ENCODE measurements at regions not wholly inside any gene's neighbourhood (a gene's known extent, or its start where the extent isn't known, plus 50 kb on each side); places are given as distances from the start of the nearest gene placed in this dataset.
A peak's percentile ranks its signal among the peaks of the same experiment; 100 is the strongest.

DNA sequence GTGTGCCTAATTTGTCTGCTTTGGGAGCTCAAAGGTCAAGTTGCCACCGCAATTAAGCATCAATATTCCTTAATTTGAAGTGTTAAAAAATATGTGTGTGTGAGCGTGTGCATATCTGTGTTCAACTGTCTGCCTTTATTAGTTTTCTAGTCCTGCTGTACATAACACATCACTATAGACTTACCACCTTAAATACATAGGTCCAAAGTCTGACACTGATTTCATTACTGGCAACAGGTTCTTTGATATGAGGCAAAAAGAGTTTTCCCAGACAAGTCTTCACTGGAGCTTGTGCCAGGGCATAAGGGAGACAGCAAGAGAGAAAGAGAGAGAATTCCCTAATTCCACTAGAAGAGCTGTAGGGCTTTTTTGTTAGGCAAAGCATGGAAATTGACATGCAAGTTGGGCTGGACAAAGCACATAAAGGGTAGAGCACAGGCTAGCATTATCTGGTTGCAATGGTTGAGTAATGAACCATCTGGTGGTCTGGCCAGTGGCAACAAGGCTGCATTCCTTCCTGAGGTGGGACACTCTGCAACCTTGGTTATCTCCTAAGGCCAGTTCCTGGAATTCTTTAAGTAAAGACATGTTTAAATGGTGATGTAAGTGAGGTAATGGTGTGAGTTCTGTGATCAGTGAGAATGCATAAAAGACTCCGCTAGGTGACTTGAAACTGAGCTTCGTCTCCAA, 457.2 kb upstream of the ADAMTS5 start:
- H3K36me3 ChIP-seq (ENCODE audit: low read depth), result no peaks in the 10 kb centered on the region
- peak; percentile 55 for ATAC-seq
- no peaks in the 10 kb centered on the region for H3K4me1 ChIP-seq (ENCODE audit: low read depth)
- no peaks in the 10 kb centered on the region for H3K9me3 ChIP-seq
- intact Hi-C loops (cut with DNase I, micrococcal nuclease), result no loop called here
- TF ChIP-seq, protein P1, sequence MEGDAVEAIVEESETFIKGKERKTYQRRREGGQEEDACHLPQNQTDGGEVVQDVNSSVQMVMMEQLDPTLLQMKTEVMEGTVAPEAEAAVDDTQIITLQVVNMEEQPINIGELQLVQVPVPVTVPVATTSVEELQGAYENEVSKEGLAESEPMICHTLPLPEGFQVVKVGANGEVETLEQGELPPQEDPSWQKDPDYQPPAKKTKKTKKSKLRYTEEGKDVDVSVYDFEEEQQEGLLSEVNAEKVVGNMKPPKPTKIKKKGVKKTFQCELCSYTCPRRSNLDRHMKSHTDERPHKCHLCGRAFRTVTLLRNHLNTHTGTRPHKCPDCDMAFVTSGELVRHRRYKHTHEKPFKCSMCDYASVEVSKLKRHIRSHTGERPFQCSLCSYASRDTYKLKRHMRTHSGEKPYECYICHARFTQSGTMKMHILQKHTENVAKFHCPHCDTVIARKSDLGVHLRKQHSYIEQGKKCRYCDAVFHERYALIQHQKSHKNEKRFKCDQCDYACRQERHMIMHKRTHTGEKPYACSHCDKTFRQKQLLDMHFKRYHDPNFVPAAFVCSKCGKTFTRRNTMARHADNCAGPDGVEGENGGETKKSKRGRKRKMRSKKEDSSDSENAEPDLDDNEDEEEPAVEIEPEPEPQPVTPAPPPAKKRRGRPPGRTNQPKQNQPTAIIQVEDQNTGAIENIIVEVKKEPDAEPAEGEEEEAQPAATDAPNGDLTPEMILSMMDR (IDR thresholded peaks at IDR 0.05), result no peak
- H3K4me3 ChIP-seq, result no peak overlapping the region
- no peak for DNase-seq

DNA sequence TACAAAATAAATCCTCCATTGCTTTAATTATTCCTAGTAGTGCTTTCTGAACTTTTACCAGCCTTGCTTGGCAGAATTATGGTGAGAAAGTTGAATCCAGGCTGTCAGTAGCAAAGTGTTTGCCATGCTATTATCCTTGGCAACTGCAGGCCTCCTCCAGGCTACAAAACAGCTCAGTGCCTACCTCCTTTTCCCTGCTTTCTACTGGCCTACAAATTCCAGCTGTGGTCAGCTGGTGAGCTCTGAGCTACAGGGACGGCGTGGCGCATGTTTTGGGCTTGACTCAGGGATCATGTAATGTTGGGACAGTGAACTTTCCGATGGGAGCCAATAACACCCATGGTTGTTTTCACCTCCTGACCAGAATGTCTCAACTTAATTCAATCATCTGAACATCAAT, 456.1 kb upstream of the ADAMTS5 start:
- DNase-seq (peak in 1 of 3 donors; percentile 35), ATAC-seq (peak; percentile 43)
- no peaks in the 10 kb centered on the region for H3K36me3 ChIP-seq (ENCODE audit: low read depth)
- intact Hi-C loops (cut with DNase I, micrococcal nuclease), result no loop called here
- TF ChIP-seq, protein P1 (IDR thresholded peaks at IDR 0.05), result no peak
- H3K4me1 ChIP-seq (ENCODE audit: low read depth), result no peaks in the 10 kb centered on the region
- H3K4me3 ChIP-seq, result no peak overlapping the region
- H3K9me3 ChIP-seq, result no peaks in the 10 kb centered on the region

DNA sequence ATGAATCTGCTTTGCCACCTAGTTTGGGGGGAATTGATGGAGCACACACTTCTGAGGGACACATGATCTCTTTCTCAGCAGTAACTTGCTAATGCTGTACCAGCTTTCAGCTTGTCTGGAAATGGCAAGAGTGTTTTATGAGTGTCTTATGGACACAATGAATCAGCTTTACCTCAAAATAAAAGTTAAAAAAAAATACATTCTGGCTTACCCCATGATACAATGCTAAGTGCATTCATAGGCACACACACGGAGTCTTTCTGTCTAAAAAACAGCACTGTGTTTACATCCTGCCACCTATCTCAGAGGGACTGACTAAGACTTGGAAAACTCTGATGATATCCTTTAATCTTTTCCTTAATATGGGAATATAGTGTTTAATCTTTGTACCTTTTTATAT, 455.5 kb upstream of the ADAMTS5 start:
- no peak for DNase-seq
- no peaks in the 10 kb centered on the region for H3K9me3 ChIP-seq
- intact Hi-C loops (cut with DNase I, micrococcal nuclease), result no loop called here
- H3K36me3 ChIP-seq (ENCODE audit: low read depth), result no peaks in the 10 kb centered on the region
- no peaks in the 10 kb centered on the region for H3K4me1 ChIP-seq (ENCODE audit: low read depth)
- no peak for ATAC-seq
- no peak overlapping the region for H3K4me3 ChIP-seq
- TF ChIP-seq, protein P1 (IDR thresholded peaks at IDR 0.05), result no peak

DNA sequence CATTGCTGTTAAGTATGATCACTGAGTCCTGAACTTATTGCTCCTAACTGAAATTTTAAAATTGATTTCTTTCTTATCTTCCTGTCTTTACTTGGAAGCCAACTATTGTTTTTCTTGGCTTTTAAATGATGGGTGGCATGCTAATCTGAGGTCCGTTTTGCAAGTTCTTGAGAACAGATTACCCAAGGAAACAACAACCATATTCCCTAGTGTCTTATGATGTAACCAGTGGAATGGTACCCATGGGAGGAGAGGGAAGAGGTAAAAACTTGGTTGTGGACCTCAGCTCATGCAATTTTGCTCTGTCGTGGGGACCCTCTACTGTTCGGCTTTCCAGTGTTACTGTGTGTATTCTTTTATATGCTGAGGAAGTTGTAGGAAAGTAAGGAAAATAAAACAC, 454.8 kb upstream of the ADAMTS5 start:
- no peak for ATAC-seq
- H3K4me1 ChIP-seq (ENCODE audit: low read depth), result no peaks in the 10 kb centered on the region
- no peak overlapping the region for H3K4me3 ChIP-seq
- H3K9me3 ChIP-seq, result no peaks in the 10 kb centered on the region
- no peaks in the 10 kb centered on the region for H3K36me3 ChIP-seq (ENCODE audit: low read depth)
- DNase-seq, result no peak
- TF ChIP-seq, protein P1 (IDR thresholded peaks at IDR 0.05), result no peak
- intact Hi-C loops (cut with DNase I, micrococcal nuclease), result no loop called here

DNA sequence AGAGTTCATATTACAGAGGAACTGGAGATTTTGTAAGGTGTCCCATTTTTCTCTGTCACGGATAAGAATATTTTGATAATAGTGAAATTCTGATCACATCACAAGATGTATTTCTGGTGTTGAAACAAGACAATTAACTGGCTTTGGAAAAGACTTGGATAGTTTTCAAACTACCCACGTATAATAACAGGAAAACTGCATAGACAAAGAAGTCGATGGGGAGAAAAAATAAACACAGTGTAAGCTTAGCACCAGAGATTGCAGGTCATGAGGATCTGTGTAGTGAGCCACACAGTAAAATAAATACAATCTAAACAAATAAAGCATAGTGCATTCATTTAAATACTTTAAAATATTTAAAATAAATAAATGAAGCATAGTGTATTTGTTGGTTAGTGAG, 452.3 kb upstream of the ADAMTS5 start:
- H3K4me1 ChIP-seq (ENCODE audit: low read depth), result no peaks in the 10 kb centered on the region
- no peaks in the 10 kb centered on the region for H3K36me3 ChIP-seq (ENCODE audit: low read depth)
- no peak for DNase-seq
- H3K9me3 ChIP-seq, result no peaks in the 10 kb centered on the region
- intact Hi-C loops (cut with DNase I, micrococcal nuclease), result no loop called here
- no peak overlapping the region for H3K4me3 ChIP-seq
- TF ChIP-seq, protein P1 (IDR thresholded peaks at IDR 0.05), result no peak
- no peak for ATAC-seq

DNA sequence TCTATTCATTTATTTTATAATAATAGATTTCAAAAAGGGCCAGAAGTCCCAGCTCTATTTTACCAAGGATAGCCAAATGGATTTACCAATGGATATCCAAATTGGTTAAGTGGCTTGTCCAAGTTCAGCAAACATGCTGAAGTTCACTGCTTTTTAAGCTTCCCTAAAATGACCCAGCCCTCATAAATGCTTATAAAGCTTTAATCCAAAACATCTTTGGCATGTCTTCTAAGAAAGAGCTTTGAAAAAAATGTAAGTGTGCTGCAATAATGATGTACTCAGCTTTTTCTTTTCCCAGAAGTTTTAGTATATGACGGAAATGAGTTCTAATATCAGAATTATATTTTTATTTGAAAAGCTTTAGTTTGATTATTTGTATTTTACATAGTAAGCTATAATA, 451.5 kb upstream of the ADAMTS5 start:
- no peak overlapping the region for H3K4me3 ChIP-seq
- no peak for DNase-seq
- H3K36me3 ChIP-seq (ENCODE audit: low read depth), result no peaks in the 10 kb centered on the region
- H3K4me1 ChIP-seq (ENCODE audit: low read depth), result no peaks in the 10 kb centered on the region
- no peaks in the 10 kb centered on the region for H3K9me3 ChIP-seq
- no peak for ATAC-seq
- intact Hi-C loops (cut with DNase I, micrococcal nuclease), result no loop called here
- TF ChIP-seq, protein P1 (IDR thresholded peaks at IDR 0.05), result no peak
